ENCODE measurements at regions not wholly inside any gene's neighbourhood (a gene's known extent, or its start where the extent isn't known, plus 50 kb on each side); places are given as distances from the start of the nearest gene placed in this dataset.

- Histone ChIP-seq H2BK120ac (ENCODE audit: low read depth, low read length, poor library complexity, severe bottlenecking) (no peak overlapping the region), H2AK5ac (ENCODE audit: insufficient read length, low read length) (no peak overlapping the region), H3K79me2 (ENCODE audit: insufficient read depth, low read length) (no peaks in the 10 kb centered on the region), H3K4me1 (ENCODE audit: insufficient read depth, low read length) (no peaks in the 10 kb centered on the region), H3K56ac (ENCODE audit: insufficient read length, low read depth, low read length) (no peak overlapping the region), H3K27me3 (ENCODE audit: insufficient read depth, low read length) (peaks cover 81% of the 10 kb centered on the region), H4K8ac (replicated peaks; ENCODE audit: insufficient read length, low read depth, low read length) (no peak overlapping the region), H3K18ac (ENCODE audit: insufficient read length, low read depth, low read length) (no peak overlapping the region), H4K91ac (ENCODE audit: insufficient read length, low read depth, low read length) (no peak overlapping the region), H3K4ac (ENCODE audit: low read depth, low read length) (no peak overlapping the region), H2AFZ (ENCODE audit: low read length) (no peak overlapping the region), H4K20me1 (ENCODE audit: control insufficient read depth, insufficient read depth, insufficient read length) (no peaks in the 10 kb centered on the region), H3K4me2 (ENCODE audit: insufficient read depth, insufficient read length, low read length) (no peak overlapping the region), H3K9ac (ENCODE audit: extremely low read depth, insufficient read length, low read length) (no peak overlapping the region), H3K27ac (ENCODE audit: insufficient read length, low read depth, low read length) (no peak overlapping the region), H4K5ac (ENCODE audit: insufficient read length, low read depth, low read length) (no peak overlapping the region), H3T11ph (ENCODE audit: low read length) (no peak overlapping the region), H2BK12ac (ENCODE audit: insufficient read length, low read depth, low read length) (no peak overlapping the region), H3K23me2 (ENCODE audit: insufficient read length, low read depth, low read length, poor library complexity, severe bottlenecking) (no peaks in the 10 kb centered on the region), H3K79me1 (ENCODE audit: insufficient read depth, low read depth, low read length, poor library complexity, severe bottlenecking) (no peaks in the 10 kb centered on the region), H2BK20ac (ENCODE audit: low read depth, low read length, poor library complexity, severe bottlenecking) (no peak overlapping the region), H3K9me3 (ENCODE audit: control insufficient read depth, low read depth, low read length) (no peaks in the 10 kb centered on the region), H3K14ac (ENCODE audit: insufficient read depth, low read length) (no peak overlapping the region), H2BK15ac (ENCODE audit: low read depth, low read length) (no peak overlapping the region), H2BK5ac (ENCODE audit: insufficient read length, low read length) (no peak overlapping the region), H3K23ac (ENCODE audit: insufficient read length, low read depth, low read length) (no peak overlapping the region)
- TF ChIP-seq, protein P1, sequence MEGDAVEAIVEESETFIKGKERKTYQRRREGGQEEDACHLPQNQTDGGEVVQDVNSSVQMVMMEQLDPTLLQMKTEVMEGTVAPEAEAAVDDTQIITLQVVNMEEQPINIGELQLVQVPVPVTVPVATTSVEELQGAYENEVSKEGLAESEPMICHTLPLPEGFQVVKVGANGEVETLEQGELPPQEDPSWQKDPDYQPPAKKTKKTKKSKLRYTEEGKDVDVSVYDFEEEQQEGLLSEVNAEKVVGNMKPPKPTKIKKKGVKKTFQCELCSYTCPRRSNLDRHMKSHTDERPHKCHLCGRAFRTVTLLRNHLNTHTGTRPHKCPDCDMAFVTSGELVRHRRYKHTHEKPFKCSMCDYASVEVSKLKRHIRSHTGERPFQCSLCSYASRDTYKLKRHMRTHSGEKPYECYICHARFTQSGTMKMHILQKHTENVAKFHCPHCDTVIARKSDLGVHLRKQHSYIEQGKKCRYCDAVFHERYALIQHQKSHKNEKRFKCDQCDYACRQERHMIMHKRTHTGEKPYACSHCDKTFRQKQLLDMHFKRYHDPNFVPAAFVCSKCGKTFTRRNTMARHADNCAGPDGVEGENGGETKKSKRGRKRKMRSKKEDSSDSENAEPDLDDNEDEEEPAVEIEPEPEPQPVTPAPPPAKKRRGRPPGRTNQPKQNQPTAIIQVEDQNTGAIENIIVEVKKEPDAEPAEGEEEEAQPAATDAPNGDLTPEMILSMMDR (conservative IDR thresholded peaks at IDR 0.05) = no peak
- no CpG with 5 or more reads among the region's 4 CpGs for WGBS (ENCODE audit: extremely low coverage, insufficient read length, low lambda C conversion rate)
- H3K36me3 Mint-ChIP-seq (ENCODE audit: insufficient read depth in 1 of 3, low read depth in 3 of 3) = no peaks in the 10 kb centered on the region
- peaks cover 2 to 9% of the 10 kb centered on the region in 2 experiments; a peak in 2 of 4 replicates for H3K4me1 Mint-ChIP-seq
- H3K27ac Mint-ChIP-seq = no peak overlapping the region; a peak in 1 of 7 replicates
- no peak overlapping the region for H3K4me3 Mint-ChIP-seq
- no peak for DNase-seq
- peaks cover 0 to 1% of the 10 kb centered on the region in 2 experiments; a peak in 2 of 5 replicates for H3K9me3 Mint-ChIP-seq
- peaks cover 100% of the 10 kb centered on the region for H3K27me3 Mint-ChIP-seq (ENCODE audit: low read depth)
Measured at GRCh38 chr22:22369964-22370270, 125.3 kb downstream of the VPREB1 start.
